NCI-H146 (cell line): ENCODE measurements at regions not wholly inside any gene's neighbourhood (a gene's known extent, or its start where the extent isn't known, plus 50 kb on each side); places are given as distances from the start of the nearest gene placed in this dataset.

Experiments
- DNase-seq: peaks from one replicate; lab custom pipeline; 2025; lab: John Stamatoyannopoulos, UW

- DNase-seq: no peak
Measured at GRCh38 chr3:55341502-55342031, 145.5 kb downstream of the WNT5A start.

DNA sequence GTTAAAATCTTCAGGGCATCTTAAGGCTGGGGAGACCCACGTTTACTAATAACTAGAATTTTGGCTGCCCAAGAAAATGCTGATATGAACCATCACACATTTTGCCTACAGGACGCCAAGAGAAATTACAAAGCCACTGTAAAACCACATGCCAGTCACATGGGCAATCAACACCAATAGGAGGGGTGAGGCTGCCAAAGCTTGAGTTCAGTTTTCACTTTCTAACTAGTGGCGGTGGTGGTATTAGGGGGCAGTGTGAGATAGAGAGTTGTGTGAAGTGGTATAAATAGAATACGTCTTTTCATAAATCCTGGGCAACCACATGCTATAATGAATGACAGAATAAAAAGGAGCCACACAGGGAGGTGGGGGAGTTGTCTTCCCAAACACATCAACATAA is 147.3 kb downstream of the WNT5A start:
- DNase-seq: no peak

DNA sequence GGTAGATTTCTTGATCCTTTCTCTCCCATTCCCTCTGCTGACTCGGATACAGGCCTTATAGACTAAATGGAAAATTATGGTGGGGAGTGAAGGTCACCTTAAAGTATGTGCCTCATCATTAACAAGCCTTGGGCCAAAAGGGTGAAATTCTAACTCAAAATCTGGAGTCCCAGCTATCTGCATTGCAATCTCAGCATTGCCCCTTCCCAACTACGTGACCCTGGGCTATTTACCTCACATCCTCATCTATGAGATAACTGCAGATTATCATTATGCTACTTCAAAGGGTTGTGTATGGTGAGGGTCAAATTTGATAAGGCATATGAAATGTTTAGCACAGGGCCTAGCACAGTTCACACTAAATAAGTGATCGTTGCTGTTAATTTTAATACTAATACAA is 147.7 kb downstream of the WNT5A start:
- DNase-seq: no peak

- peak; percentile 57 for DNase-seq
Measured at GRCh38 chr3:55337641-55338180, 149.4 kb downstream of the WNT5A start.

- DNase-seq: no peak
Measured at GRCh38 chr3:55333923-55334322, 153.2 kb downstream of the WNT5A start.

- DNase-seq: no peak
Measured at GRCh38 chr3:55333046-55333445, 154.1 kb downstream of the WNT5A start.

GRCh38 chr3:55332176-55332575 is 154.9 kb downstream of the WNT5A start:
- no peak for DNase-seq

DNA sequence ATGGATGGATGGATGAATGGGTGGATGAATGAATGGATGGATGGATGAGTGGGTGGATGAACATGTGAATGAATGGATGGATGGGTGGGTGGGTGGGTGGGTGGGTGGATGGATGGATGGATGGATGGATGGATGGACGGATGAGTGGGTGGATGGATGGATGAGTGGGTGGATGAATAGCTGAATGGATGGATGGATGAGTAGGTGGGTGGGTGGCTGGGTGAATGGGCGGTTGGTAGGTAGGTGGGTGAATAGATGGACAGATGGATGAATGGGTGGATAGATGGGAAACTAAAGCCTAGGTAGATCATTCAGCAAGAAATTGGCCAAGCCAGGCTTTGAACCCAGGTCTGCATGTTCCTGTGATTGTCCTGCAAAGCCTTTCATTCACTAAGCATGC is 155.6 kb downstream of the WNT5A start:
- DNase-seq: no peak

DNA sequence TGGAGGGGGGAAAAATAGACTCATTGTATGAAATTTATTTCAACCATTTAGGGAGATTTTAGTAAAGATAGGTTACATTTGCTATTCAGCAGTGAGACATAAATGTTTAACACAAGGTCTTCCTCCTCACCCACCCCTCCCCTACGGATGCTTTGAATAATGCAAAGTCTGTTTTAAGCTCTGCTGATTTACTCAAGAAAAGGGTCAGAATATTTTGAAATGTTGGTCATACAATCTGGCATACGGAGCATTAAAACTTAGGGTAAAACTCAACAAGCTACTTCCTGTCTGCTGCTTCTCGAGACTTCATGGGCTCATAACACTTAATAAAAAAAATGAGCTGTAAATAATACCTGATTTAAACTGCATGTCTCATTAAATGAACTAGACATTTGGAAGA is 156.3 kb downstream of the WNT5A start:
- DNase-seq: no peak

- peak; percentile 27 for DNase-seq
Measured at GRCh38 chr3:55330355-55330754, 156.8 kb downstream of the WNT5A start.

- no peak for DNase-seq
Measured at GRCh38 chr3:55329849-55330248, 157.3 kb downstream of the WNT5A start.

- DNase-seq: peak; percentile 22
Measured at GRCh38 chr3:55327131-55327920, 159.8 kb downstream of the WNT5A start.

- no peak for DNase-seq
Measured at GRCh38 chr3:55322638-55323037, 164.5 kb downstream of the WNT5A start.

DNA sequence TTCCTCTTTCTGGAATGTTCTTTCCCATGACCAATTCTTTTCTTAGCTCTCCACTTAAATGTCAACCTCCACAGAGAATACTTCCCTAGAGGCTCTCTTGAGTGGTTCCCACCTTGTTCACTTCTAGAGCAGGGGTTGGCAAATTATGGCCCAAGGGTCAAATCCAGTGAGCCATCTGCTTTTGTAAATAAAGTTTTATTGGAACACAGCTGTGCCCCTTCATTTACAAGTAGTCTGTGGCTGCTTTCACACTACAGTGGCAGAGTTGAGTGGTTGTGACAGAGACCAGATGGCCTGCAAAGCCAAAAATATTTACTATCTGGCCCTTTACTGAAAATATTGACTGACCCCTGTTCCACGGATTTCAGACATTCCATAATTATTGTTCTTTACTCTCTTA is 166.2 kb downstream of the WNT5A start:
- no peak for DNase-seq

DNA sequence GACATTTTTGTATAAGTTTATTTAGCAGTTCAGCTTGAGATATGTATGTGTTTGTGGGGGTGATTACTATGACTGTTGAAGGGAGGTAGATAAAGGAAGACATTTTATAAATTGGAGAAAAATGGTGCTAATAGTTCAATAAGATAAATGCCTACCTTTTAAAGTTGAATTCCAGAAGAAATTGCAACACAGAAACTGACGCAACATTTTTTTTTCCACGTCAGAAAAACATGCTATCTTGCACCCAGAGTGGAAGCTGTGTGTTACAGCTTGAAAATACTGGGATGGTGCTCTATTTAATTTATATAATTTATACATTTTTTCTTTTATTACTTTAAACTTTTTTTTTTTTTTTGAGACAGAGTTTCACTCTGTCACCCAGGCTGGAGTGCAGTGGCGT is 171.7 kb downstream of the WNT5A start:
- no peak for DNase-seq

DNA sequence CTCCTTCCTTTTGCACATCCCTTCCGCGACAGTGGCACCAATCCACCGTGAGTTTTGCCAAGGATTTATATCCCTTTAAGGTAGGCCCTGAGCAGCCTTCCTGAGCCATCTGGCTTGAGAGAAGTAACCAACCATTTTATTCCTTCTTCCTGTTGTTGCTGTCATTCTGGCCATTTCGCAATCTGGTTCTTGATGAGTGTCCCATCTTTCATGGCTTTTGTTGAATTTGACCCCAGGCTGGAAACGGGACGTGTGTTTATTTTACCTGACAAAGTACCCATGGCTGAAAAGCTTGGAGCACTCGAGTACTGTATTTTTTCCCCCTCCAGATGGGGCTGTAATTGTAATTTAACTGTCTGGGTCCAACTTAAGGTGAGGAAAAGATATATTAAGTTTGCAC is 173.4 kb downstream of the WNT5A start:
- peak; percentile 35 for DNase-seq

GRCh38 chr3:55309336-55309735 is 177.8 kb downstream of the WNT5A start:
- no peak for DNase-seq

- no peak for DNase-seq
Measured at GRCh38 chr3:55307622-55308021, 179.5 kb downstream of the WNT5A start.

- no peak for DNase-seq
Measured at GRCh38 chr3:55305696-55306485, 181.2 kb downstream of the WNT5A start.

DNA sequence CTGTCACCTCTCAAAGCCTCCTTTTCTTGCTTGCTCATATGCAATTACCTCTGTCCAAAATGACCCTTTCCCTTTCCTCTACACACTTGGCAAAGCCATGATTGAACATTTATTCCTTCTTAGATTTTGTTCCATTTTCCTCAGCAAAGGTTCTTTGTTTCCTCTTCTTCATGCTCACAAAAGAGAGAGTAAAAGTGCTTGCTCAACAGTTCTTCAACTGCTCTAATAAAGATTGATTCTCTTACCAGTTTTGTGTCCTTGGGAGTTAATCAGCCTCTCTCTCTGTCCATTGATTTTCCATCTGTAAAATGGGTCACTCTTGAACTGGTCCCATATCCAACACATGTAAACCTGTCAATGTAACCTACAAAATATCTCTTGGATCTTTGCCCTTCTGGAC is 186.4 kb downstream of the WNT5A start:
- no peak for DNase-seq

- DNase-seq: no peak
Measured at GRCh38 chr3:55297706-55298105, 189.4 kb downstream of the WNT5A start.

DNA sequence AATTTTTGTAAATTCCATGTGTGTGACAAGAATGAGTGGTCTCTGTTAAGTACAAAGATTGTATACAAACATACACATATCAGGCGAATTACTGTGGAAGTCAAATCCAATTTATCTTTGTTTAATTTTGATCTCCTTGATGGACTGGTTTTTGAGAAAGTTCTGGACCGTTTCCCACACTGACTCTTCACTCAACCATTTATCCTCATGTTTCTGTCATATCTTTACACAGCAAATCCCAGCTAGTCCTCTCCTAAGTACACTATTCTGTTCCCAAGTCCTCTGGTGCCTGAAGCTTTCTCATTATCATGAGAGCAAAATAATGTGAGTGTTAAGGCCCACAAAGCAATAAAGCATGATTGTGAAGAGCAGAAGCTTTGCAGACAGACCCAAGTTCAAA is 189.9 kb downstream of the WNT5A start:
- no peak for DNase-seq

DNA sequence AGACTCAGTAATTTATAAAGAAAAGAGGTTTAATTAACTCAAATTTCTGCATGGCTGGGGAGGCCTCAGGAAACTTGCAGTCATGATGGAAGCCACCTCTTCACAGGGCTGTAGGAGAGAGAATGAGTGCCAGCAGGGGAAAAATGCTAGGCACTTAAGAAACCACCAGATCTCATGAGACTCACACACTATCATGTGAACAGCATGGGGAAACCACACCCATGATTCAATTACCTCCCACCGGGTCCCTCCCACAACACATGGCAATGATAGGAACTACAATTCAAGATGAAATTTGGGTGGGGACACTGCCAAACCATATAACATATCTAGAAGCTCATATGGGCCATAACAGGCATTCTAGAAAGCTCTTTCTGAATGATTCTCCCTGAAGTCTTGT is 190.3 kb downstream of the WNT5A start:
- no peak for DNase-seq
